CD14-positive monocyte (primary cell): ENCODE measurements at regions not wholly inside any gene's neighbourhood (a gene's known extent, or its start where the extent isn't known, plus 50 kb on each side); places are given as distances from the start of the nearest gene placed in this dataset.
A peak's percentile ranks its signal among the peaks of the same experiment; 100 is the strongest.
"Not testable (repeated sequence)": the region's sequence is repeated elsewhere in the genome, so short reads cannot be mapped to it uniquely, and the experiment has no call there.

Experiments
- DNase-seq, 3 donors: peaks; one replicate each; pipeline ENCODE4 v3.0.0-alpha.2; 2011 to 2022
- H2AFZ ChIP-seq: 2 replicates; pipeline ENCODE4 v1.6.0; 2012; ENCODE audit warnings: mild to moderate bottlenecking, low read depth, low read length, inconsistent platforms; ENCODE audit not compliant: insufficient read depth, poor library complexity, severe bottlenecking
- H3K27ac ChIP-seq, 2 donors: 1 replicate in 1 of 2; 2 replicates in 1 of 2; pipeline ENCODE4 v1.5.1; 2012 to 2013; ENCODE audit warnings: low read length in 2 of 2, control low read depth in 1 of 2, inconsistent platforms in 1 of 2, low read depth in 1 of 2, mild to moderate bottlenecking in 1 of 2
- H3K27me3 ChIP-seq, 2 donors: one replicate each; pipeline versions ENCODE4 v1.6.0 to v1.6.1; 2011 to 2013; ENCODE audit warnings: low read length in 2 of 2; ENCODE audit not compliant: control insufficient read depth in 2 of 2, insufficient read depth in 2 of 2
- H3K36me3 ChIP-seq, 2 donors: replicated peaks in 1 of 2; 1 replicate in 1 of 2; 2 replicates in 1 of 2; pipeline versions ENCODE4 v1.5.1 to v1.6.1; 2012 to 2013; ENCODE audit warnings: low read length in 2 of 2, control low read depth in 1 of 2, inconsistent platforms in 1 of 2, mild to moderate bottlenecking in 1 of 2; ENCODE audit not compliant: insufficient read depth in 2 of 2, control insufficient read depth in 1 of 2
- H3K4me1 ChIP-seq, 2 donors: 1 replicate in 1 of 2; 2 replicates in 1 of 2; pipeline versions ENCODE4 v1.5.1 to v1.6.1; 2012 to 2013; ENCODE audit warnings: low read length in 2 of 2, control low read depth in 1 of 2, inconsistent platforms in 1 of 2, mild to moderate bottlenecking in 1 of 2, moderate library complexity in 1 of 2; ENCODE audit not compliant: insufficient read depth in 2 of 2, control insufficient read depth in 1 of 2
- H3K4me2 ChIP-seq: replicated peaks from 2 replicates; pipeline ENCODE3; 2012; ENCODE audit warnings: low read length, moderate library complexity, mild to moderate bottlenecking; ENCODE audit not compliant: poor library complexity, severe bottlenecking; ENCODE audit errors: extremely low read depth
- H3K4me3 ChIP-seq, 3 experiments: fragments of 200-600 bp in 1 of 3; sonication (generic) in 1 of 3; replicated peaks in 1 of 3; 1 replicate in 2 of 3; 2 replicates in 1 of 3; pipeline ENCODE4 v1.5.1; 2011 to 2013; ENCODE audit warnings: low read length in 3 of 3, mild to moderate bottlenecking in 3 of 3, control low read depth in 2 of 3, low read depth in 2 of 3, inconsistent platforms in 1 of 3, moderate library complexity in 1 of 3
- H3K79me2 ChIP-seq: 2 replicates; pipeline ENCODE4 v1.6.0; 2012; ENCODE audit warnings: mild to moderate bottlenecking, control low read depth, inconsistent platforms, low read length, moderate library complexity; ENCODE audit not compliant: insufficient read depth
- H3K9ac ChIP-seq: 2 replicates; pipeline ENCODE4 v1.6.0; 2017; ENCODE audit warnings: low read length, mild to moderate bottlenecking; ENCODE audit not compliant: insufficient read depth, poor library complexity, severe bottlenecking
- H3K9me3 ChIP-seq, 2 donors: replicated peaks in 1 of 2; 1 replicate in 1 of 2; 2 replicates in 1 of 2; pipeline versions ENCODE4 v1.5.1 to v1.6.1; 2012 to 2013; ENCODE audit warnings: low read length in 2 of 2, control low read depth in 1 of 2; ENCODE audit not compliant: control insufficient read depth in 1 of 2, insufficient read depth in 1 of 2
- H4K20me1 ChIP-seq: 2 replicates; pipeline ENCODE4 v1.6.0; 2012; ENCODE audit warnings: mild to moderate bottlenecking, low read length, control low read depth, moderate library complexity; ENCODE audit not compliant: insufficient read depth
- H3K27ac Mint-ChIP-seq, 7 donors: one replicate each; pipeline ENCODE4 v1.8.0; 2020; ENCODE audit warnings: mild to moderate bottlenecking in 7 of 7, mixed read lengths in 7 of 7, moderate library complexity in 6 of 7, inconsistent platforms in 2 of 7
- H3K27me3 Mint-ChIP-seq, 3 donors: one replicate each; pipeline ENCODE4 v1.8.0; 2021 to 2022; ENCODE audit warnings: low read depth in 3 of 3, mild to moderate bottlenecking in 3 of 3, mixed read lengths in 3 of 3, moderate library complexity in 3 of 3, inconsistent platforms in 1 of 3
- H3K36me3 Mint-ChIP-seq, 2 donors: one replicate each; pipeline ENCODE4 v1.8.0; 2020; ENCODE audit warnings: mixed read lengths in 2 of 2, inconsistent platforms in 1 of 2, mild to moderate bottlenecking in 1 of 2
- H3K4me1 Mint-ChIP-seq: one replicate; pipeline ENCODE4 v1.8.0; 2020; ENCODE audit warnings: mild to moderate bottlenecking, mixed read lengths
- H3K4me3 Mint-ChIP-seq, 2 donors: one replicate each; pipeline ENCODE4 v1.8.0; 2020; ENCODE audit warnings: mild to moderate bottlenecking in 2 of 2, mixed read lengths in 2 of 2, moderate library complexity in 1 of 2
- H3K9me3 Mint-ChIP-seq, 7 donors: one replicate each; pipeline ENCODE4 v1.8.0; 2020 to 2022; ENCODE audit warnings: mixed read lengths in 7 of 7, mild to moderate bottlenecking in 6 of 7, moderate library complexity in 6 of 7, inconsistent platforms in 2 of 7
- CTCF ChIP-seq: fragments of 200-600 bp; IDR thresholded peaks from one replicate; pipeline ENCODE4 v1.8.0; 2022; ENCODE audit warnings: antibody characterized with exemption, mild to moderate bottlenecking
- WGBS: methylation state at CpG from one replicate; pipeline ENCODE4 v1.1.5; 2013; ENCODE audit warnings: missing lambda C conversion rate; ENCODE audit not compliant: insufficient coverage; 5-methylcytosine and 5-hydroxymethylcytosine counted together
- intact Hi-C, 2 donors: fragments of 100-400 bp; cut with micrococcal nuclease; formaldehyde crosslinking; loops; one replicate each; pipeline versions ENCODE4 v1.15.0 to v1.15.1; 2023

DNA sequence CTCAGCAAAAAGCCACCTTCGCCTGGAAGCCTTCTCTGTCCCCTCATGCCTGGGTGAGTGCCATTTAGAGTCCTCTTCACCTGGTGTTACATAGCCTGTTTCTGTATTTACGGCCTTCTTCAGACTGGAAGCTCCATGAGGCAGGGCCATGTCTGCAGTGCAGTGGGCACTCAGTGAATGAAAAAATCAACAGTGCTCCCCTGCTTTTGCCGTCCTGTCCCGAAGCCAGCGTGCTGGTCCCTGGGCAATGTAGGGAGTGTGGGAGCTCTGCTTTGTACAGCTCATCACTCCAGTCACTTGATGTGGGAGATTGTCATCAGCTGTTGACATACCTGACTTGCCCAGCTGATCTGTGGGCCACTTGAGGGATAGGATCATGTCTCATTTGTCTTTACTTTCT lies 129.0 kb upstream of the TSHZ3 start:
- no peaks in the 10 kb centered on the region for H4K20me1 ChIP-seq
- H3K36me3 ChIP-seq: no peaks in the 10 kb centered on the region
- DNase-seq: no peak
- no peaks in the 10 kb centered on the region for H3K27me3 ChIP-seq
- H3K36me3 Mint-ChIP-seq: no peaks in the 10 kb centered on the region
- peaks cover 0 to 3% of the 10 kb centered on the region in 2 donors for H3K9me3 ChIP-seq
- no peaks in the 10 kb centered on the region for H3K79me2 ChIP-seq
- no peak overlapping the region for H3K4me3 ChIP-seq
- H3K4me1 Mint-ChIP-seq: no peaks in the 10 kb centered on the region
- H3K27me3 Mint-ChIP-seq: peaks cover 0 to 3% (median 0%) of the 10 kb centered on the region in 3 donors
- H3K4me2 ChIP-seq: no peak overlapping the region
- intact Hi-C loops: no loop called here
- no peak overlapping the region for H3K27ac ChIP-seq
- H2AFZ ChIP-seq: no peak overlapping the region
- H3K9me3 Mint-ChIP-seq: peaks cover 0 to 11% (median 6%) of the 10 kb centered on the region in 7 donors
- no peak overlapping the region for H3K27ac Mint-ChIP-seq
- WGBS: 97% methylated on average over 3 of the region's 5 CpGs
- no peak overlapping the region for H3K4me3 Mint-ChIP-seq
- H3K4me1 ChIP-seq: no peaks in the 10 kb centered on the region
- TF ChIP-seq CTCF: no peak
- H3K9ac ChIP-seq: no peak overlapping the region

- H3K27me3 ChIP-seq: no peaks in the 10 kb centered on the region
- Mint-ChIP-seq H3K36me3 (no peaks in the 10 kb centered on the region), H3K4me1 (no peaks in the 10 kb centered on the region)
Observed at GRCh38 chr19:31483226-31483857, 134.1 kb upstream of the TSHZ3 start.

GRCh38 chr19:31484858-31485410 lies 135.7 kb upstream of the TSHZ3 start:
- not testable (repeated sequence) for H3K4me1 Mint-ChIP-seq, H3K27ac ChIP-seq
- H3K27ac Mint-ChIP-seq: peak overlapping the region in 1 of 7 donors; percentile 63

More at GRCh38 chr19:31483226-31483857, 134.1 kb upstream of the TSHZ3 start:
- Histone ChIP-seq H3K4me1 (no peaks in the 10 kb centered on the region), H3K4me2 (no peak overlapping the region), H3K9ac (no peak overlapping the region), H3K79me2 (no peaks in the 10 kb centered on the region), H3K27ac (no peak overlapping the region), H3K4me3 (no peak overlapping the region), H2AFZ (no peak overlapping the region), H4K20me1 (no peaks in the 10 kb centered on the region), H3K36me3 (no peaks in the 10 kb centered on the region), H3K9me3 (peaks cover 0 to 15% of the 10 kb centered on the region in 2 donors)
- H3K4me3 Mint-ChIP-seq: no peak overlapping the region
- no peak overlapping the region for H3K27ac Mint-ChIP-seq
- intact Hi-C loops: no loop called here
- peaks cover 0 to 3% (median 0%) of the 10 kb centered on the region in 3 donors for H3K27me3 Mint-ChIP-seq
- no peak for DNase-seq
- no peak for TF ChIP-seq CTCF
- H3K9me3 Mint-ChIP-seq: peaks cover 4 to 14% (median 7%) of the 10 kb centered on the region in 7 donors

More at GRCh38 chr19:31484858-31485410, 135.7 kb upstream of the TSHZ3 start:
- H3K9me3 Mint-ChIP-seq: peaks cover 6 to 18% (median 10%) of the 10 kb centered on the region in 7 donors
- H3K4me2 ChIP-seq, intact Hi-C loops, H3K4me3 Mint-ChIP-seq, H3K9ac ChIP-seq, H2AFZ ChIP-seq, H3K36me3 ChIP-seq, H3K79me2 ChIP-seq, H3K4me3 ChIP-seq, H3K36me3 Mint-ChIP-seq, H3K4me1 ChIP-seq, DNase-seq, H4K20me1 ChIP-seq, H3K27me3 ChIP-seq, H3K27me3 Mint-ChIP-seq: not testable (repeated sequence)
- H3K9me3 ChIP-seq: peaks cover 0 to 15% of the 10 kb centered on the region in 2 donors
- 57% methylated on average over 1 of the region's 2 CpGs for WGBS
